CD8-positive, alpha-beta memory T cell (primary cell): ENCODE measurements at regions not wholly inside any gene's neighbourhood (a gene's known extent, or its start where the extent isn't known, plus 50 kb on each side); places are given as distances from the start of the nearest gene placed in this dataset.

Experiments
- CTCF ChIA-PET: fragments of 350-600 bp; sonication (Branson Sonifier 250); formaldehyde crosslinking; loops from one replicate; lab custom pipeline; 2021; ENCODE audit warnings: antibody characterized with exemption; lab: Charles Lee
- POLR2A ChIA-PET: fragments of 350-600 bp; sonication (Branson Sonifier 250); formaldehyde crosslinking; loops from one replicate; lab custom pipeline; 2021; ENCODE audit warnings: antibody characterized with exemption; lab: Charles Lee
- DNase-seq, 5 donors: peaks; one replicate each; pipeline versions ENCODE4 v3.0.0 to v3.0.0-alpha.2; 2020 to 2022; ENCODE audit warnings: mixed read lengths in 1 of 5
- H3K27ac ChIP-seq: one replicate; pipeline ENCODE4 v1.7.0; 2013; ENCODE audit warnings: low read depth, mild to moderate bottlenecking, low read length, moderate library complexity
- H3K27me3 ChIP-seq: 2 replicates; pipeline ENCODE4 v1.7.0; 2013; ENCODE audit warnings: low read length, mild to moderate bottlenecking; ENCODE audit not compliant: insufficient read depth, poor library complexity, severe bottlenecking
- H3K36me3 ChIP-seq: 2 replicates; pipeline ENCODE4 v1.7.0; 2013; ENCODE audit warnings: mild to moderate bottlenecking, low read length, moderate library complexity; ENCODE audit not compliant: insufficient read depth
- H3K4me1 ChIP-seq: 2 replicates; pipeline ENCODE4 v1.7.0; 2013; ENCODE audit warnings: mild to moderate bottlenecking, low read length, moderate library complexity; ENCODE audit not compliant: insufficient read depth
- H3K4me3 ChIP-seq: 2 replicates; pipeline ENCODE4 v1.7.0; 2013; ENCODE audit warnings: mild to moderate bottlenecking, low read length
- H3K9me3 ChIP-seq: 2 replicates; pipeline ENCODE4 v1.7.0; 2013; ENCODE audit warnings: mild to moderate bottlenecking, low read length
- H3K27ac Mint-ChIP-seq, 8 donors: one replicate each; pipeline ENCODE4 v1.8.0; 2020 to 2021; ENCODE audit warnings: mixed read lengths in 8 of 8, mild to moderate bottlenecking in 6 of 8, inconsistent platforms in 3 of 8, moderate library complexity in 3 of 8
- H3K27me3 Mint-ChIP-seq, 2 donors: one replicate each; pipeline ENCODE4 v1.8.0; 2020 to 2021; ENCODE audit warnings: mixed read lengths in 2 of 2, mild to moderate bottlenecking in 1 of 2, moderate library complexity in 1 of 2
- H3K36me3 Mint-ChIP-seq, 3 donors: one replicate each; pipeline ENCODE4 v1.8.0; 2020 to 2021; ENCODE audit warnings: mixed read lengths in 3 of 3, inconsistent platforms in 1 of 3, mild to moderate bottlenecking in 1 of 3
- H3K4me1 Mint-ChIP-seq, 3 donors: one replicate each; pipeline ENCODE4 v1.8.0; 2020 to 2021; ENCODE audit warnings: mixed read lengths in 3 of 3, inconsistent platforms in 1 of 3, mild to moderate bottlenecking in 1 of 3
- H3K4me3 Mint-ChIP-seq, 7 donors: one replicate each; pipeline ENCODE4 v1.8.0; 2020 to 2021; ENCODE audit warnings: mixed read lengths in 7 of 7, mild to moderate bottlenecking in 6 of 7, moderate library complexity in 4 of 7, inconsistent platforms in 2 of 7
- H3K9me3 Mint-ChIP-seq, 5 donors: one replicate each; pipeline ENCODE4 v1.8.0; 2020 to 2022; ENCODE audit warnings: mixed read lengths in 5 of 5, mild to moderate bottlenecking in 3 of 5, moderate library complexity in 2 of 5, inconsistent platforms in 1 of 5

GRCh38 chr17:72425133-72425793 lies 304.4 kb downstream of the SOX9 start:
- Histone ChIP-seq H3K27me3 (no peaks in the 10 kb centered on the region), H3K27ac (no peak overlapping the region), H3K4me1 (no peaks in the 10 kb centered on the region), H3K9me3 (no peaks in the 10 kb centered on the region), H3K36me3 (no peaks in the 10 kb centered on the region), H3K4me3 (no peak overlapping the region)
- Mint-ChIP-seq H3K27me3 (no peaks in the 10 kb centered on the region), H3K9me3 (no peaks in the 10 kb centered on the region), H3K4me3 (no peak overlapping the region), H3K27ac (no peak overlapping the region), H3K36me3 (no peaks in the 10 kb centered on the region), H3K4me1 (peaks cover 0 to 13% (median 5%) of the 10 kb centered on the region in 3 donors)
- CTCF ChIA-PET = interaction anchor here (1.6 kb wide), 1 partner anchor 11 kb away, joined by 3 read pairs; no protein-coding TSS in a partner anchor
- no peak for DNase-seq
- POLR2A ChIA-PET = no interaction called here

GRCh38 chr17:72425794-72426168 lies 305.0 kb downstream of the SOX9 start:
- no peaks in the 10 kb centered on the region for H3K9me3 Mint-ChIP-seq
- no peaks in the 10 kb centered on the region for H3K4me1 ChIP-seq
- peaks cover 0 to 13% (median 5%) of the 10 kb centered on the region in 3 donors for H3K4me1 Mint-ChIP-seq
- no peak overlapping the region for H3K27ac ChIP-seq
- no peaks in the 10 kb centered on the region for H3K36me3 ChIP-seq
- no peak overlapping the region for H3K4me3 Mint-ChIP-seq
- no peaks in the 10 kb centered on the region for H3K36me3 Mint-ChIP-seq
- no peaks in the 10 kb centered on the region for H3K9me3 ChIP-seq
- H3K4me3 ChIP-seq = no peak overlapping the region
- H3K27me3 ChIP-seq = no peaks in the 10 kb centered on the region
- peaks cover 0 to under 1% of the 10 kb centered on the region in 2 donors for H3K27me3 Mint-ChIP-seq
- POLR2A ChIA-PET = no interaction called here
- CTCF ChIA-PET = interaction anchor here (1.6 kb wide), 1 partner anchor 12 kb away, joined by 3 read pairs; no protein-coding TSS in a partner anchor
- no peak overlapping the region for H3K27ac Mint-ChIP-seq
- no peak for DNase-seq

- CTCF ChIA-PET = interaction anchor here (1.6 kb wide), 1 partner anchor 12 kb away, joined by 3 read pairs; no protein-coding TSS in a partner anchor
- H3K4me3 Mint-ChIP-seq = no peak overlapping the region
- H3K4me1 Mint-ChIP-seq = peaks cover 0 to 13% (median 5%) of the 10 kb centered on the region in 3 donors
- POLR2A ChIA-PET = no interaction called here
- no peaks in the 10 kb centered on the region for H3K9me3 Mint-ChIP-seq
- no peak overlapping the region for H3K4me3 ChIP-seq
- no peaks in the 10 kb centered on the region for H3K4me1 ChIP-seq
- H3K27me3 Mint-ChIP-seq = peaks cover 0 to 4% of the 10 kb centered on the region in 2 donors
- H3K27ac Mint-ChIP-seq = no peak overlapping the region
- no peaks in the 10 kb centered on the region for H3K9me3 ChIP-seq
- H3K27ac ChIP-seq = no peak overlapping the region
- no peaks in the 10 kb centered on the region for H3K27me3 ChIP-seq
- H3K36me3 Mint-ChIP-seq = no peaks in the 10 kb centered on the region
- no peaks in the 10 kb centered on the region for H3K36me3 ChIP-seq
- DNase-seq = no peak
Observed at GRCh38 chr17:72426321-72426720, 305.5 kb downstream of the SOX9 start.

GRCh38 chr17:72426948-72427760 lies 306.3 kb downstream of the SOX9 start:
- no peak for DNase-seq
- Histone ChIP-seq H3K36me3 (no peaks in the 10 kb centered on the region), H3K9me3 (no peaks in the 10 kb centered on the region), H3K27ac (no peak overlapping the region), H3K4me1 (no peaks in the 10 kb centered on the region), H3K27me3 (no peaks in the 10 kb centered on the region), H3K4me3 (no peak overlapping the region)
- ChIA-PET POLR2A (no interaction called here), CTCF (no interaction called here)
- no peak overlapping the region for H3K4me3 Mint-ChIP-seq
- no peak overlapping the region for H3K27ac Mint-ChIP-seq
- peaks cover 0 to 4% of the 10 kb centered on the region in 2 donors for H3K27me3 Mint-ChIP-seq
- H3K4me1 Mint-ChIP-seq = peaks cover 0 to 9% (median 5%) of the 10 kb centered on the region in 3 donors
- H3K9me3 Mint-ChIP-seq = no peaks in the 10 kb centered on the region
- no peaks in the 10 kb centered on the region for H3K36me3 Mint-ChIP-seq

- H3K4me1 ChIP-seq = no peaks in the 10 kb centered on the region
- H3K27ac ChIP-seq = no peak overlapping the region
- no peak for DNase-seq
- no peaks in the 10 kb centered on the region for H3K9me3 Mint-ChIP-seq
- no peak overlapping the region for H3K4me3 Mint-ChIP-seq
- H3K4me3 ChIP-seq = no peak overlapping the region
- ChIA-PET POLR2A (no interaction called here), CTCF (no interaction called here)
- no peaks in the 10 kb centered on the region for H3K36me3 ChIP-seq
- H3K9me3 ChIP-seq = no peaks in the 10 kb centered on the region
- H3K27me3 Mint-ChIP-seq = peaks cover 0 to 4% of the 10 kb centered on the region in 2 donors
- H3K4me1 Mint-ChIP-seq = peaks cover 0 to 5% (median under 1%) of the 10 kb centered on the region in 3 donors
- no peaks in the 10 kb centered on the region for H3K36me3 Mint-ChIP-seq
- H3K27ac Mint-ChIP-seq = no peak overlapping the region
- H3K27me3 ChIP-seq = no peaks in the 10 kb centered on the region
Observed at GRCh38 chr17:72427761-72428109, 306.9 kb downstream of the SOX9 start.

GRCh38 chr17:72429066-72429638 lies 308.3 kb downstream of the SOX9 start:
- no peaks in the 10 kb centered on the region for H3K9me3 Mint-ChIP-seq
- no peak overlapping the region for H3K4me3 Mint-ChIP-seq
- peaks cover 0 to 4% of the 10 kb centered on the region in 2 donors for H3K27me3 Mint-ChIP-seq
- ChIA-PET POLR2A (no interaction called here), CTCF (no interaction called here)
- H3K4me1 Mint-ChIP-seq = no peaks in the 10 kb centered on the region
- Histone ChIP-seq H3K27me3 (no peaks in the 10 kb centered on the region), H3K36me3 (no peaks in the 10 kb centered on the region), H3K4me3 (no peak overlapping the region), H3K27ac (no peak overlapping the region), H3K4me1 (no peaks in the 10 kb centered on the region), H3K9me3 (no peaks in the 10 kb centered on the region)
- H3K27ac Mint-ChIP-seq = no peak overlapping the region
- no peak for DNase-seq
- no peaks in the 10 kb centered on the region for H3K36me3 Mint-ChIP-seq

GRCh38 chr17:72430611-72431432 lies 310.0 kb downstream of the SOX9 start:
- no peaks in the 10 kb centered on the region for H3K36me3 Mint-ChIP-seq
- no peaks in the 10 kb centered on the region for H3K4me1 Mint-ChIP-seq

More at GRCh38 chr17:72430611-72431432, 310.0 kb downstream of the SOX9 start:
- H3K27ac Mint-ChIP-seq = no peak overlapping the region
- ChIA-PET CTCF (no interaction called here), POLR2A (no interaction called here)
- Histone ChIP-seq H3K27ac (no peak overlapping the region), H3K27me3 (no peaks in the 10 kb centered on the region), H3K4me1 (no peaks in the 10 kb centered on the region), H3K9me3 (no peaks in the 10 kb centered on the region), H3K36me3 (no peaks in the 10 kb centered on the region), H3K4me3 (no peak overlapping the region)
- H3K9me3 Mint-ChIP-seq = no peaks in the 10 kb centered on the region
- DNase-seq = no peak
- H3K4me3 Mint-ChIP-seq = no peak overlapping the region
- H3K27me3 Mint-ChIP-seq = peaks cover 0 to 4% of the 10 kb centered on the region in 2 donors
